H1 (cell line): ENCODE measurements at regions not wholly inside any gene's neighbourhood (a gene's known extent, or its start where the extent isn't known, plus 50 kb on each side); places are given as distances from the start of the nearest gene placed in this dataset.

Source experiments
- BACH1 ChIP-seq: IDR thresholded peaks from 2 replicates; pipeline ENCODE4 v1.6.1; 2012; ENCODE audit warnings: low read length, improper control_type of control experiment
- GABPA ChIP-seq: IDR thresholded peaks from 2 replicates; pipeline ENCODE4 v1.6.1; 2011; ENCODE audit warnings: mild to moderate bottlenecking, low read length, moderate library complexity, borderline replicate concordance; ENCODE audit not compliant: insufficient read depth
- HDAC6 ChIP-seq: IDR thresholded peaks from one replicate; pipeline ENCODE4 v1.7.1; 2012; ENCODE audit warnings: low read depth, mild to moderate bottlenecking, inconsistent platforms, low read length, moderate library complexity
- KDM5A ChIP-seq: fragments of 200-600 bp; IDR thresholded peaks from 2 replicates; pipeline ENCODE4 v1.7.1; 2012; ENCODE audit warnings: mild to moderate bottlenecking, low read length, inconsistent platforms, mixed read lengths
- PHF8 ChIP-seq: fragments of 200-600 bp; sonication (generic); conservative IDR thresholded peaks from 2 replicates; pipeline ENCODE4 v1.7.1; 2012; ENCODE audit warnings: low read depth, mild to moderate bottlenecking, inconsistent platforms, low read length, moderate library complexity
- SIX5 ChIP-seq: IDR thresholded peaks from 2 replicates; pipeline ENCODE4 v1.6.1; 2011; ENCODE audit warnings: mild to moderate bottlenecking, low read depth, low read length
- TAF7 ChIP-seq: optimal IDR thresholded peaks from 2 replicates; pipeline ENCODE3; 2011; ENCODE audit warnings: low read depth, mild to moderate bottlenecking, inconsistent platforms, low read length, moderate library complexity, borderline replicate concordance
- YY1 ChIP-seq: IDR thresholded peaks from 2 replicates; pipeline ENCODE4 v1.6.1; 2011; ENCODE audit warnings: low read depth, mild to moderate bottlenecking, low read length

- TF ChIP-seq TAF7 (no peak), KDM5A (no peak), SIX5 (no peak), PHF8 (no peak), BACH1 (no peak), GABPA (no peak), HDAC6 (no peak), YY1 (no peak)
These were observed 459.9 kb upstream of the MARCKS start (continued) for GRCh38 chr6:113397236-113397635.
